SK-N-SH treated with all-trans-retinoic acid at 6 μM for 48 hours (cell line): ENCODE measurements at regions not wholly inside any gene's neighbourhood (a gene's known extent, or its start where the extent isn't known, plus 50 kb on each side); places are given as distances from the start of the nearest gene placed in this dataset.

ENCODE experiments used
- ATAC-seq: fragments of 200-7000 bp; cut with Tn5 transposase; 3 replicates; pipeline ENCODE4 v1.9.1; 2020; ENCODE audit warnings: mild to moderate bottlenecking, moderate library complexity
- ARNTL ChIP-seq: fragments of 450-650 bp; formaldehyde crosslinking; IDR thresholded peaks from 2 replicates; pipeline ENCODE4 v1.5.0; 2020; ENCODE audit warnings: low read depth, mild to moderate bottlenecking, moderate library complexity, borderline replicate concordance
- BACH2 ChIP-seq: fragments of 250-450 bp; sonication (Bioruptor Pico); IDR thresholded peaks from 2 replicates; pipeline ENCODE4 v1.9.0; 2021; ENCODE audit warnings: mild to moderate bottlenecking, borderline replicate concordance
- CREB5 ChIP-seq: fragments of 250-450 bp; sonication (Bioruptor Pico); IDR thresholded peaks from 2 replicates; pipeline ENCODE4 v1.5.1; 2020; ENCODE audit warnings: low read depth, mild to moderate bottlenecking, moderate library complexity
- CSDC2 ChIP-seq: fragments of 250-450 bp; sonication (Bioruptor Pico); IDR thresholded peaks from 2 replicates; pipeline ENCODE4 v1.5.0; 2020; ENCODE audit warnings: mild to moderate bottlenecking, moderate library complexity
- ESRRG ChIP-seq: fragments of 250-450 bp; sonication (Bioruptor Pico); IDR thresholded peaks from 2 replicates; pipeline ENCODE4 v1.6.1; 2021; ENCODE audit warnings: mild to moderate bottlenecking
- GLIS3 ChIP-seq: fragments of 250-450 bp; sonication (Bioruptor Pico); IDR thresholded peaks from 2 replicates; pipeline ENCODE4 v1.5.0; 2020; ENCODE audit warnings: mild to moderate bottlenecking, moderate library complexity
- ISL1 ChIP-seq: fragments of 250-450 bp; sonication (Bioruptor Pico); IDR thresholded peaks from 2 replicates; pipeline ENCODE4 v2.1.2; 2022; ENCODE audit warnings: mild to moderate bottlenecking, moderate library complexity
- PATZ1 ChIP-seq: fragments of 250-450 bp; sonication (Bioruptor Pico); IDR thresholded peaks from 2 replicates; pipeline ENCODE4 v1.8.0; 2020; ENCODE audit warnings: mild to moderate bottlenecking, moderate library complexity, borderline replicate concordance
- POU6F1 ChIP-seq: fragments of 250-450 bp; sonication (Bioruptor Pico); IDR thresholded peaks from 2 replicates; pipeline ENCODE4 v1.8.0; 2021; ENCODE audit warnings: low read depth, mild to moderate bottlenecking, moderate library complexity, borderline replicate concordance
- PPARA ChIP-seq: fragments of 250-450 bp; sonication (Bioruptor Pico); IDR thresholded peaks from 2 replicates; pipeline ENCODE4 v1.5.0; 2020; ENCODE audit warnings: mild to moderate bottlenecking, borderline replicate concordance
- RARB ChIP-seq: fragments of 250-450 bp; sonication (Bioruptor Pico); IDR thresholded peaks from 2 replicates; pipeline ENCODE4 v1.8.0; 2021; ENCODE audit warnings: mild to moderate bottlenecking, moderate library complexity
- SNAI2 ChIP-seq: fragments of 250-450 bp; sonication (Bioruptor Pico); IDR thresholded peaks from 2 replicates; pipeline ENCODE4 v1.5.0; 2020; ENCODE audit warnings: mild to moderate bottlenecking, moderate library complexity
- TSHZ2 ChIP-seq: fragments of 250-450 bp; sonication (Bioruptor Pico); IDR thresholded peaks from 2 replicates; pipeline ENCODE4 v1.5.0; 2020; ENCODE audit warnings: mild to moderate bottlenecking, moderate library complexity
- ZFP3 ChIP-seq: fragments of 250-450 bp; sonication (Bioruptor Pico); IDR thresholded peaks from 2 replicates; pipeline ENCODE4 v1.5.0; 2020; ENCODE audit warnings: mild to moderate bottlenecking, moderate library complexity
- ZFP30 ChIP-seq: fragments of 450-650 bp; formaldehyde crosslinking; IDR thresholded peaks from 2 replicates; pipeline ENCODE4 v1.5.0; 2022; ENCODE audit warnings: mild to moderate bottlenecking, moderate library complexity
- ZNF565 ChIP-seq: fragments of 450-650 bp; formaldehyde crosslinking; conservative IDR thresholded peaks from 2 replicates; pipeline ENCODE4 v1.5.0; 2020; ENCODE audit warnings: low read depth, mild to moderate bottlenecking, moderate library complexity
- ZNF70 ChIP-seq: fragments of 450-650 bp; formaldehyde crosslinking; IDR thresholded peaks from 2 replicates; pipeline ENCODE4 v1.5.0; 2020; ENCODE audit warnings: mild to moderate bottlenecking, moderate library complexity
- ZNF8 ChIP-seq: fragments of 450-650 bp; formaldehyde crosslinking; IDR thresholded peaks from 2 replicates; pipeline ENCODE4 v1.5.0; 2020; ENCODE audit warnings: mild to moderate bottlenecking, moderate library complexity
- TF ChIP-seq, protein P1 (sequence below): fragments of 250-450 bp; sonication (Bioruptor Pico); IDR thresholded peaks from 2 replicates; pipeline ENCODE4 v1.5.1; 2021; ENCODE audit warnings: mild to moderate bottlenecking, moderate library complexity

DNA sequence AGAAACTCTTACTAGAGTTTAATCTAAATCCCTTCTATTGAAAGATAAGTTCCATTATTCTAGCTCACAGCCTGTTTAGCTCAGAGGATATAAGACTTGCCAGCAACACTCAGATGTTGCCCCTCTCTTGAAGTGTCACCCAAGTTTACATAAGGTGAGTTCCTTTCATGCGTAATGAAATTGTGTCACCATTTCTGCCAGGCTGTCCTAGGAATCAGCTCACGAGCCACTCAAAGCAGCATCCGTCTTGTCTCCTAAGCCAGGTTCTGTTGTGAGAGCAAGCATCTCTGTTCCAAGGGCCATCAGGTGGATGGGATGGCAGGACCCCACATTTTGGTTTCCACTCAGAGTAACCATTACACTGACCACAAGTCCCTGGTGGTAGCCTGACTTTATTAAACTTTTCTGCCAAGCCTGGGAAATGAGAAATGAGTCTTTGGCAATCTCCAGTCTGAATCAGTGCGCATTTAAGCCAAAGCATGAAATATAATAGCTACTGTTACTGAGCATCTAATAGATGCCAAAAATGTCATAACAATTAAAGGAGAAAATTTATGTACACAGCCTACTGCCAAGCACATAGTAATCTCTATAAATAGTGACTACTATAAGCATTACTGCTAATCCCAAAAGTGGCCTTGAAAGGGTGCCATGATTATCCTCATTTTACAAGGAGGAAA lies 179.6 kb upstream of the MIR17HG start (continued):
- peak; percentile 73; the same call in 1 of the 2 replicates for TF ChIP-seq ZFP3 (CRISPR knock-in tag)
- peak; percentile 82 for TF ChIP-seq GLIS3 (CRISPR knock-in tag)

- TF ChIP-seq ARNTL (CRISPR knock-in tag) (no peak), ISL1 (CRISPR knock-in tag) (0 out of 2 replicates have a peak, but pooled peaks have one; percentile 2), SNAI2 (CRISPR knock-in tag) (0 out of 2 replicates have a peak, but pooled peaks have one; percentile 50)
- peak; percentile 24 for ATAC-seq
Observed at GRCh38 chr13:91168386-91168711, 179.1 kb upstream of the MIR17HG start.

- ATAC-seq = no peak
- 0 out of 2 replicates have a peak, but pooled peaks have one; percentile 6 for TF ChIP-seq SNAI2 (CRISPR knock-in tag)
- TF ChIP-seq ZNF8 = no peak
Observed at GRCh38 chr13:91169321-91170050, 178.0 kb upstream of the MIR17HG start.

DNA sequence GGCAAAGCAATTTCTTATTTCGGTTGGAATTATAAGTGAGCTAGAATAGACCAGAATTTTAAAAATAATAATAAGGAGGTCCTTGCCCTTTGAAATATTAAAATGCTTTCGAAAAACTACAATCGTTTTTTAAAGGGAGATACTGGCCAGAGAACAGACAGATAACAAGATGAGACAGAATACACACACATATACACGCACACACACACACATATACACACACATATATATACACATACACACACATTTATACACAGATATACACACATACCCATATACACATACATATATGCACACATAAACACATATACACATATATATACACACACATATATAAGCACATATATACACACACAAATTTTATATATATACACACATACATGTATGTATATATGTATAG lies 175.3 kb upstream of the MIR17HG start:
- no peak for ATAC-seq
- TF ChIP-seq RARB = no peak
- TF ChIP-seq CREB5 (CRISPR knock-in tag) = no peak
- TF ChIP-seq ZNF565 (CRISPR knock-in tag) = no peak
- TF ChIP-seq PATZ1 = no peak
- TF ChIP-seq BACH2 (CRISPR knock-in tag) = no peak
- TF ChIP-seq ZFP30 (CRISPR knock-in tag) = no peak
- no peak for TF ChIP-seq ZFP3 (CRISPR knock-in tag)
- TF ChIP-seq ZNF8 = no peak
- TF ChIP-seq, all 23 proteins: peak for 0

- ATAC-seq = no peak
- no peak for TF ChIP-seq PPARA (CRISPR knock-in tag)
- no peak for TF ChIP-seq ZFP3 (CRISPR knock-in tag)
- TF ChIP-seq RARB = no peak
- TF ChIP-seq ZNF70 (CRISPR knock-in tag) = no peak
- no peak for TF ChIP-seq ISL1 (CRISPR knock-in tag)
- no peak for TF ChIP-seq CREB5 (CRISPR knock-in tag)
- no peak for TF ChIP-seq ZFP30 (CRISPR knock-in tag)
- no peak for TF ChIP-seq ESRRG
- no peak for TF ChIP-seq POU6F1 (CRISPR knock-in tag)
- TF ChIP-seq ZNF565 (CRISPR knock-in tag) = no peak
- TF ChIP-seq, protein P1, sequence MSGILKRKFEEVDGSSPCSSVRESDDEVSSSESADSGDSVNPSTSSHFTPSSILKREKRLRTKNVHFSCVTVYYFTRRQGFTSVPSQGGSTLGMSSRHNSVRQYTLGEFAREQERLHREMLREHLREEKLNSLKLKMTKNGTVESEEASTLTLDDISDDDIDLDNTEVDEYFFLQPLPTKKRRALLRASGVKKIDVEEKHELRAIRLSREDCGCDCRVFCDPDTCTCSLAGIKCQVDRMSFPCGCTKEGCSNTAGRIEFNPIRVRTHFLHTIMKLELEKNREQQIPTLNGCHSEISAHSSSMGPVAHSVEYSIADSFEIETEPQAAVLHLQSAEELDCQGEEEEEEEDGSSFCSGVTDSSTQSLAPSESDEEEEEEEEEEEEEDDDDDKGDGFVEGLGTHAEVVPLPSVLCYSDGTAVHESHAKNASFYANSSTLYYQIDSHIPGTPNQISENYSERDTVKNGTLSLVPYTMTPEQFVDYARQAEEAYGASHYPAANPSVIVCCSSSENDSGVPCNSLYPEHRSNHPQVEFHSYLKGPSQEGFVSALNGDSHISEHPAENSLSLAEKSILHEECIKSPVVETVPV = no peak
- no peak for TF ChIP-seq CSDC2
- no peak for TF ChIP-seq ZNF8
- no peak for TF ChIP-seq SNAI2 (CRISPR knock-in tag)
- TF ChIP-seq PATZ1 = no peak
- TF ChIP-seq ARNTL (CRISPR knock-in tag) = no peak
- no peak for TF ChIP-seq TSHZ2 (CRISPR knock-in tag)
Observed at GRCh38 chr13:91174886-91175501, 172.5 kb upstream of the MIR17HG start.
